ENCODE measurements at regions not wholly inside any gene's neighbourhood (a gene's known extent, or its start where the extent isn't known, plus 50 kb on each side); places are given as distances from the start of the nearest gene placed in this dataset.
A peak's percentile ranks its signal among the peaks of the same experiment; 100 is the strongest.
"Not testable (repeated sequence)": the region's sequence is repeated elsewhere in the genome, so short reads cannot be mapped to it uniquely, and the experiment has no call there.

GRCh38 chr9:74102702-74103101 is 394.4 kb upstream of the RORB start:
- no peak for DNase-seq

- DNase-seq, result no peak
Measured at GRCh38 chr9:74107692-74108091, 389.4 kb upstream of the RORB start.

GRCh38 chr9:74115976-74116375 is 381.2 kb upstream of the RORB start:
- no peak for DNase-seq

GRCh38 chr9:74117151-74117550 is 380.0 kb upstream of the RORB start:
- DNase-seq, result no peak

GRCh38 chr9:74117731-74118130 is 379.4 kb upstream of the RORB start:
- DNase-seq, result no peak

- DNase-seq, result no peak
Measured at GRCh38 chr9:74120061-74120460, 377.1 kb upstream of the RORB start.

GRCh38 chr9:74120470-74120869 is 376.7 kb upstream of the RORB start:
- peak; percentile 11 for DNase-seq

- no peak for DNase-seq
Measured at GRCh38 chr9:74122216-74122615, 374.9 kb upstream of the RORB start.

GRCh38 chr9:74122661-74123060 is 374.5 kb upstream of the RORB start:
- no peak for DNase-seq

GRCh38 chr9:74125941-74126340 is 371.2 kb upstream of the RORB start:
- peak; percentile 44 for DNase-seq

GRCh38 chr9:74132986-74133385 is 364.1 kb upstream of the RORB start:
- no peak for DNase-seq

- no peak for DNase-seq
Measured at GRCh38 chr9:74133921-74134320, 363.2 kb upstream of the RORB start.

GRCh38 chr9:74138182-74138581 is 359.0 kb upstream of the RORB start:
- DNase-seq, result no peak

- DNase-seq, result no peak
Measured at GRCh38 chr9:74140141-74140540, 357.0 kb upstream of the RORB start.

- no peak for DNase-seq
Measured at GRCh38 chr9:74147906-74148305, 349.2 kb upstream of the RORB start.

- no peak for DNase-seq
Measured at GRCh38 chr9:74172874-74173273, 324.3 kb upstream of the RORB start.

GRCh38 chr9:74173284-74173683 is 323.9 kb upstream of the RORB start:
- no peak for DNase-seq

- not testable (repeated sequence) for DNase-seq
Measured at GRCh38 chr9:74197771-74198170, 299.4 kb upstream of the RORB start.

- no peak for DNase-seq
Measured at GRCh38 chr9:74205056-74205455, 292.1 kb upstream of the RORB start.

GRCh38 chr9:74218385-74219063 is 278.6 kb upstream of the RORB start:
- no peak for DNase-seq

GRCh38 chr9:74220327-74220726 is 276.8 kb upstream of the RORB start:
- no peak for DNase-seq

GRCh38 chr9:74236857-74237256 is 260.3 kb upstream of the RORB start:
- no peak for DNase-seq

- DNase-seq, result peak; percentile 29
Measured at GRCh38 chr9:74245866-74246497, 251.2 kb upstream of the RORB start.

- DNase-seq, result no peak
Measured at GRCh38 chr9:74255489-74255984, 241.6 kb upstream of the RORB start.
